ENCODE measurements at regions not wholly inside any gene's neighbourhood (a gene's known extent, or its start where the extent isn't known, plus 50 kb on each side); places are given as distances from the start of the nearest gene placed in this dataset.

- DNase-seq (ENCODE audit: low spot score) = no peak
- in situ Hi-C loops (cut with MboI; ENCODE audit: low pct_unique_long_range_greater_than_20kb, low sequenced_read_pairs, unreplicated experiment) = no loop called here
- no peak for TF ChIP-seq CTCF (IDR thresholded peaks at IDR 0.05; ENCODE audit: extremely low read depth, insufficient read depth, missing control alignments)
Measured at GRCh38 chr6:133079901-133080300, 161.3 kb upstream of the EYA4 start.

- in situ Hi-C loops (cut with MboI; ENCODE audit: low pct_unique_long_range_greater_than_20kb, low sequenced_read_pairs, unreplicated experiment) = no loop called here
- DNase-seq (ENCODE audit: low spot score) = no peak
- no peak for TF ChIP-seq CTCF (IDR thresholded peaks at IDR 0.05; ENCODE audit: extremely low read depth, insufficient read depth, missing control alignments)
Measured at GRCh38 chr6:133083248-133083967, 157.7 kb upstream of the EYA4 start.

GRCh38 chr6:133085471-133085870, 155.7 kb upstream of the EYA4 start:
- in situ Hi-C loops (cut with MboI; ENCODE audit: low pct_unique_long_range_greater_than_20kb, low sequenced_read_pairs, unreplicated experiment) = no loop called here
- TF ChIP-seq CTCF (IDR thresholded peaks at IDR 0.05; ENCODE audit: extremely low read depth, insufficient read depth, missing control alignments) = no peak
- DNase-seq (ENCODE audit: low spot score) = no peak

GRCh38 chr6:133085896-133086295, 155.3 kb upstream of the EYA4 start:
- no peak for TF ChIP-seq CTCF (IDR thresholded peaks at IDR 0.05; ENCODE audit: extremely low read depth, insufficient read depth, missing control alignments)
- DNase-seq (ENCODE audit: low spot score) = no peak
- in situ Hi-C loops (cut with MboI; ENCODE audit: low pct_unique_long_range_greater_than_20kb, low sequenced_read_pairs, unreplicated experiment) = no loop called here

GRCh38 chr6:133088931-133089695, 152.0 kb upstream of the EYA4 start:
- in situ Hi-C loops (cut with MboI; ENCODE audit: low pct_unique_long_range_greater_than_20kb, low sequenced_read_pairs, unreplicated experiment) = no loop called here
- no peak for TF ChIP-seq CTCF (IDR thresholded peaks at IDR 0.05; ENCODE audit: extremely low read depth, insufficient read depth, missing control alignments)
- no peak for DNase-seq (ENCODE audit: low spot score)

GRCh38 chr6:133092199-133092598, 149.0 kb upstream of the EYA4 start:
- no peak for TF ChIP-seq CTCF (IDR thresholded peaks at IDR 0.05; ENCODE audit: extremely low read depth, insufficient read depth, missing control alignments)
- no peak for DNase-seq (ENCODE audit: low spot score)
- in situ Hi-C loops (cut with MboI; ENCODE audit: low pct_unique_long_range_greater_than_20kb, low sequenced_read_pairs, unreplicated experiment) = no loop called here
